WTC11 (cell line): ENCODE measurements at regions not wholly inside any gene's neighbourhood (a gene's known extent, or its start where the extent isn't known, plus 50 kb on each side); places are given as distances from the start of the nearest gene placed in this dataset.

Experiments used
- NFATC4 ChIP-seq: fragments of 250-450 bp; sonication (Bioruptor Pico); IDR thresholded peaks from 2 replicates; pipeline ENCODE4 v1.9.0; 2021; ENCODE audit warnings: mild to moderate bottlenecking
- NFYB ChIP-seq: sonication (generic); formaldehyde crosslinking; conservative IDR thresholded peaks from 2 replicates; pipeline ENCODE4 v1.8.0; 2022; ENCODE audit warnings: low read depth, missing genetic modification reagents
- TF ChIP-seq, protein P1 (sequence below): fragments of 200-600 bp; IDR thresholded peaks from 2 replicates; pipeline ENCODE4 v1.8.0; 2022; ENCODE audit warnings: antibody characterized with exemption
- TF ChIP-seq, protein P2 (sequence below): sonication (generic); formaldehyde crosslinking; IDR thresholded peaks from 2 replicates; pipeline ENCODE4 v1.8.1; 2023; ENCODE audit warnings: mild to moderate bottlenecking, missing genetic modification reagents, borderline replicate concordance
- TF ChIP-seq, protein P3 (sequence below): sonication (generic); formaldehyde crosslinking; IDR thresholded peaks from 2 replicates; pipeline ENCODE4 v1.8.1; 2022; ENCODE audit warnings: low read depth, missing genetic modification reagents, borderline replicate concordance

DNA sequence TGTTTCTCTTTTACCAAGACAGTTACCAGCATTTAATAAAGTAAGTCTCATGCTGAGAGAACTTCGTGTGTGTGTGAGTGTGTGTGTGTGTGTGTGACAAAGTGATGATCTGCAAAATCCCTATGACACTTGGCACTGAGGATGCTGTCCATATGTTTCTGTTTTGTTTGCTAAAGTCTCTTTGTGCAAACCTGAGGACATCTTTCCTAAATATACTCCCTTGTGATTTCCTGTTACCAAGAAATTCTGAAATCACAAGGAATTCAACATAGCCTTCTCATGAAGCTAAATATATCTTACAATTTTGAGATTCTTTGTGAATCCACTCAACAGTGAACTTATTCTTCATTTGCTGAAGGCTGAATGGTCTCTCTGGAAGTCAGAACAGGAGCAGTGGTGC is 1359.7 kb upstream of the NRXN1 start:
- TF ChIP-seq NFATC4 (CRISPR knock-in tag) (no peak), NFYB (CRISPR knock-in tag) (no peak)
- TF ChIP-seq, protein P1, sequence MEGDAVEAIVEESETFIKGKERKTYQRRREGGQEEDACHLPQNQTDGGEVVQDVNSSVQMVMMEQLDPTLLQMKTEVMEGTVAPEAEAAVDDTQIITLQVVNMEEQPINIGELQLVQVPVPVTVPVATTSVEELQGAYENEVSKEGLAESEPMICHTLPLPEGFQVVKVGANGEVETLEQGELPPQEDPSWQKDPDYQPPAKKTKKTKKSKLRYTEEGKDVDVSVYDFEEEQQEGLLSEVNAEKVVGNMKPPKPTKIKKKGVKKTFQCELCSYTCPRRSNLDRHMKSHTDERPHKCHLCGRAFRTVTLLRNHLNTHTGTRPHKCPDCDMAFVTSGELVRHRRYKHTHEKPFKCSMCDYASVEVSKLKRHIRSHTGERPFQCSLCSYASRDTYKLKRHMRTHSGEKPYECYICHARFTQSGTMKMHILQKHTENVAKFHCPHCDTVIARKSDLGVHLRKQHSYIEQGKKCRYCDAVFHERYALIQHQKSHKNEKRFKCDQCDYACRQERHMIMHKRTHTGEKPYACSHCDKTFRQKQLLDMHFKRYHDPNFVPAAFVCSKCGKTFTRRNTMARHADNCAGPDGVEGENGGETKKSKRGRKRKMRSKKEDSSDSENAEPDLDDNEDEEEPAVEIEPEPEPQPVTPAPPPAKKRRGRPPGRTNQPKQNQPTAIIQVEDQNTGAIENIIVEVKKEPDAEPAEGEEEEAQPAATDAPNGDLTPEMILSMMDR: no peak
- TF ChIP-seq, protein P2, sequence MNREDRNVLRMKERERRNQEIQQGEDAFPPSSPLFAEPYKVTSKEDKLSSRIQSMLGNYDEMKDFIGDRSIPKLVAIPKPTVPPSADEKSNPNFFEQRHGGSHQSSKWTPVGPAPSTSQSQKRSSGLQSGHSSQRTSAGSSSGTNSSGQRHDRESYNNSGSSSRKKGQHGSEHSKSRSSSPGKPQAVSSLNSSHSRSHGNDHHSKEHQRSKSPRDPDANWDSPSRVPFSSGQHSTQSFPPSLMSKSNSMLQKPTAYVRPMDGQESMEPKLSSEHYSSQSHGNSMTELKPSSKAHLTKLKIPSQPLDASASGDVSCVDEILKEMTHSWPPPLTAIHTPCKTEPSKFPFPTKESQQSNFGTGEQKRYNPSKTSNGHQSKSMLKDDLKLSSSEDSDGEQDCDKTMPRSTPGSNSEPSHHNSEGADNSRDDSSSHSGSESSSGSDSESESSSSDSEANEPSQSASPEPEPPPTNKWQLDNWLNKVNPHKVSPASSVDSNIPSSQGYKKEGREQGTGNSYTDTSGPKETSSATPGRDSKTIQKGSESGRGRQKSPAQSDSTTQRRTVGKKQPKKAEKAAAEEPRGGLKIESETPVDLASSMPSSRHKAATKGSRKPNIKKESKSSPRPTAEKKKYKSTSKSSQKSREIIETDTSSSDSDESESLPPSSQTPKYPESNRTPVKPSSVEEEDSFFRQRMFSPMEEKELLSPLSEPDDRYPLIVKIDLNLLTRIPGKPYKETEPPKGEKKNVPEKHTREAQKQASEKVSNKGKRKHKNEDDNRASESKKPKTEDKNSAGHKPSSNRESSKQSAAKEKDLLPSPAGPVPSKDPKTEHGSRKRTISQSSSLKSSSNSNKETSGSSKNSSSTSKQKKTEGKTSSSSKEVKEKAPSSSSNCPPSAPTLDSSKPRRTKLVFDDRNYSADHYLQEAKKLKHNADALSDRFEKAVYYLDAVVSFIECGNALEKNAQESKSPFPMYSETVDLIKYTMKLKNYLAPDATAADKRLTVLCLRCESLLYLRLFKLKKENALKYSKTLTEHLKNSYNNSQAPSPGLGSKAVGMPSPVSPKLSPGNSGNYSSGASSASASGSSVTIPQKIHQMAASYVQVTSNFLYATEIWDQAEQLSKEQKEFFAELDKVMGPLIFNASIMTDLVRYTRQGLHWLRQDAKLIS: no peak
- TF ChIP-seq, protein P3, sequence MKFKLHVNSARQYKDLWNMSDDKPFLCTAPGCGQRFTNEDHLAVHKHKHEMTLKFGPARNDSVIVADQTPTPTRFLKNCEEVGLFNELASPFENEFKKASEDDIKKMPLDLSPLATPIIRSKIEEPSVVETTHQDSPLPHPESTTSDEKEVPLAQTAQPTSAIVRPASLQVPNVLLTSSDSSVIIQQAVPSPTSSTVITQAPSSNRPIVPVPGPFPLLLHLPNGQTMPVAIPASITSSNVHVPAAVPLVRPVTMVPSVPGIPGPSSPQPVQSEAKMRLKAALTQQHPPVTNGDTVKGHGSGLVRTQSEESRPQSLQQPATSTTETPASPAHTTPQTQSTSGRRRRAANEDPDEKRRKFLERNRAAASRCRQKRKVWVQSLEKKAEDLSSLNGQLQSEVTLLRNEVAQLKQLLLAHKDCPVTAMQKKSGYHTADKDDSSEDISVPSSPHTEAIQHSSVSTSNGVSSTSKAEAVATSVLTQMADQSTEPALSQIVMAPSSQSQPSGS (CRISPR knock-in tag): no peak
